MCF 10A (cell line): ENCODE measurements at regions not wholly inside any gene's neighbourhood (a gene's known extent, or its start where the extent isn't known, plus 50 kb on each side); places are given as distances from the start of the nearest gene placed in this dataset.
A peak's percentile ranks its signal among the peaks of the same experiment; 100 is the strongest.
"Not testable (repeated sequence)": the region's sequence is repeated elsewhere in the genome, so short reads cannot be mapped to it uniquely, and the experiment has no call there.

Experiments
- BruUV-seq: library from RNA; stranded (reverse); fragments of 400-500 nt; replicated peaks from 2 replicates; lab custom pipeline; 2021; lab: Mats Ljungman, UMichigan
- CTCF ChIA-PET: fragments of 300-600 bp; sonication (Branson Sonifier 250); formaldehyde crosslinking; extraction: SDS; loops from one replicate; lab custom pipeline; 2021; ENCODE audit warnings: antibody characterized with exemption, inconsistent platforms; lab: Yijun Ruan, JAX
- POLR2A ChIA-PET: fragments of 300-600, 350-650 bp; sonication (Branson Sonifier 250); formaldehyde crosslinking; extraction: SDS; loops from one replicate; lab custom pipeline; 2020; ENCODE audit warnings: antibody characterized with exemption, inconsistent platforms; lab: Yijun Ruan, JAX
- DNase-seq: peaks from one replicate; pipeline ENCODE4 v3.0.0-alpha.2; 2018; ENCODE audit not compliant: unreplicated experiment
- H3K27ac Mint-ChIP-seq: one replicate; pipeline ENCODE4 v1.8.0; 2022; ENCODE audit warnings: mild to moderate bottlenecking, low read depth, mixed read lengths; ENCODE audit not compliant: unreplicated experiment
- H3K27me3 Mint-ChIP-seq: one replicate; pipeline ENCODE4 v1.8.0; 2022; ENCODE audit warnings: mixed read lengths; ENCODE audit not compliant: insufficient read depth, unreplicated experiment
- H3K36me3 Mint-ChIP-seq: one replicate; pipeline ENCODE4 v1.8.0; 2022; ENCODE audit warnings: mild to moderate bottlenecking, moderate library complexity, mixed read lengths; ENCODE audit not compliant: insufficient read depth, unreplicated experiment
- H3K4me1 Mint-ChIP-seq: one replicate; pipeline ENCODE4 v1.8.0; 2022; ENCODE audit warnings: mixed read lengths; ENCODE audit not compliant: insufficient read depth, unreplicated experiment
- H3K4me3 Mint-ChIP-seq: one replicate; pipeline ENCODE4 v1.8.0; 2022; ENCODE audit warnings: mild to moderate bottlenecking, moderate library complexity, mixed read lengths; ENCODE audit not compliant: unreplicated experiment
- H3K9me3 Mint-ChIP-seq: one replicate; pipeline ENCODE4 v1.8.0; 2022; ENCODE audit warnings: mixed read lengths; ENCODE audit not compliant: unreplicated experiment
- intact Hi-C: fragments of 100-400 bp; cut with micrococcal nuclease; formaldehyde crosslinking; loops from 2 replicates; pipeline ENCODE4 v1.14.1; 2022
- TF ChIP-seq, protein P1 (sequence below): fragments of 200-600 bp; IDR thresholded peaks from one replicate; pipeline ENCODE4 v1.8.0; 2022; ENCODE audit warnings: antibody characterized with exemption, mild to moderate bottlenecking; ENCODE audit not compliant: unreplicated experiment

DNA sequence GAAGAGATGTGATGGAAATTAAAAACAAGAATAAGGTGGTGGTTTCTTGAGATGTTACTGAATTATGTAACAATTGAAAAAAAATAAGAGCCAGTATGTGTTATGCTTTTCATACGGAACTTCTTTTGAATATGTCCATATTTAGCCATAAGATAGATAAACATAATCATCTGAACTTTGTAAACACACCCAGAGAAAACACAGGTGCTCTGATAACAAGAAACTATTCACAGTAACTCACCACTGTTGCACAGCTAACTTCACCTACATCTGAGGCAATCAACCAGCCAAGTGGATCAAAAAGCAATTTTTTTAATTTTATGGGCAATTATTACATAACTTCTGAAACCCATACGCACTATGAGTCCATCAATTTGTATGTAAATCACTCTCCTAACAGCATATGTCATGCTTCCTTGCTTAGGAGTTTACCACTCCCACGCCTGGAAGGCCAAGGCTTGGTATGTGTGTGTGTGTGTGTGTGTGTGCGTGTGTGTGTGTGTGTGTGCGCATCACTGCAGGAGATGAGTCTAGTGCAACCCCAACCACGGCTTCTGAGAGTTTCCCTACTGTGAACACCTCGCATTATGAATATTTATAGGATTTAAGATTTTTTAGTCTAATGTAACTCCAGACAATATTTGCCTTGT, 443.4 kb downstream of the BCAT1 start:
- intact Hi-C loops, result no loop called here
- TF ChIP-seq, protein P1, sequence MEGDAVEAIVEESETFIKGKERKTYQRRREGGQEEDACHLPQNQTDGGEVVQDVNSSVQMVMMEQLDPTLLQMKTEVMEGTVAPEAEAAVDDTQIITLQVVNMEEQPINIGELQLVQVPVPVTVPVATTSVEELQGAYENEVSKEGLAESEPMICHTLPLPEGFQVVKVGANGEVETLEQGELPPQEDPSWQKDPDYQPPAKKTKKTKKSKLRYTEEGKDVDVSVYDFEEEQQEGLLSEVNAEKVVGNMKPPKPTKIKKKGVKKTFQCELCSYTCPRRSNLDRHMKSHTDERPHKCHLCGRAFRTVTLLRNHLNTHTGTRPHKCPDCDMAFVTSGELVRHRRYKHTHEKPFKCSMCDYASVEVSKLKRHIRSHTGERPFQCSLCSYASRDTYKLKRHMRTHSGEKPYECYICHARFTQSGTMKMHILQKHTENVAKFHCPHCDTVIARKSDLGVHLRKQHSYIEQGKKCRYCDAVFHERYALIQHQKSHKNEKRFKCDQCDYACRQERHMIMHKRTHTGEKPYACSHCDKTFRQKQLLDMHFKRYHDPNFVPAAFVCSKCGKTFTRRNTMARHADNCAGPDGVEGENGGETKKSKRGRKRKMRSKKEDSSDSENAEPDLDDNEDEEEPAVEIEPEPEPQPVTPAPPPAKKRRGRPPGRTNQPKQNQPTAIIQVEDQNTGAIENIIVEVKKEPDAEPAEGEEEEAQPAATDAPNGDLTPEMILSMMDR, result no peak
- H3K4me1 Mint-ChIP-seq, result peaks cover 7% of the 10 kb centered on the region
- H3K9me3 Mint-ChIP-seq, result no peaks in the 10 kb centered on the region
- no peak overlapping the region for H3K4me3 Mint-ChIP-seq
- ChIA-PET POLR2A (no interaction called here), CTCF (no interaction called here)
- peaks cover 7% of the 10 kb centered on the region for H3K36me3 Mint-ChIP-seq
- no peak overlapping the region for H3K27ac Mint-ChIP-seq
- H3K27me3 Mint-ChIP-seq, result no peaks in the 10 kb centered on the region
- BruUV-seq, result no TSS peak
- no peak for DNase-seq

GRCh38 chr12:24503477-24503876, 445.4 kb downstream of the BCAT1 start:
- intact Hi-C loops, H3K27ac Mint-ChIP-seq, DNase-seq, H3K4me3 Mint-ChIP-seq, H3K27me3 Mint-ChIP-seq, H3K9me3 Mint-ChIP-seq, POLR2A ChIA-PET, BruUV-seq: not testable (repeated sequence)
- peaks cover 13% of the 10 kb centered on the region for H3K36me3 Mint-ChIP-seq
- CTCF ChIA-PET, result interaction anchor here (0.6 to 1.1 kb wide), 2 partner anchors 9 to 102 kb away, joined by 3 read pairs; no protein-coding TSS in a partner anchor
- H3K4me1 Mint-ChIP-seq, result peaks cover 21% of the 10 kb centered on the region

- TF ChIP-seq, protein P1, result no peak
- CTCF ChIA-PET, result interaction anchor here (0.8 to 1.0 kb wide), 2 partner anchors 48 to 1666 kb away, joined by 3 to 4 read pairs; no protein-coding TSS in a partner anchor
- BruUV-seq, result no TSS peak
- Mint-ChIP-seq H3K4me3 (peak overlapping the region; percentile 7), H3K9me3 (no peaks in the 10 kb centered on the region), H3K36me3 (peaks cover 7% of the 10 kb centered on the region), H3K27me3 (no peaks in the 10 kb centered on the region), H3K27ac (peak overlapping the region; percentile 60), H3K4me1 (peaks cover 43% of the 10 kb centered on the region)
- peak; percentile 16 for DNase-seq
- intact Hi-C loops, result no loop called here
- POLR2A ChIA-PET, result interaction anchor here (0.6 to 0.7 kb wide), 2 partner anchors 16 to 1130 kb away, joined by 3 read pairs; no protein-coding TSS in a partner anchor
Observed at GRCh38 chr12:24500831-24501230, 448.1 kb downstream of the BCAT1 start.

- intact Hi-C loops, result no loop called here
- DNase-seq, result no peak
- POLR2A ChIA-PET, result interaction anchor here (0.6 to 1.2 kb wide), 2 partner anchors 21 to 1130 kb away, joined by 3 to 4 read pairs; no protein-coding TSS in a partner anchor
- Mint-ChIP-seq H3K27me3 (no peaks in the 10 kb centered on the region), H3K27ac (peak overlapping the region; percentile 60), H3K4me1 (peaks cover 47% of the 10 kb centered on the region), H3K9me3 (no peaks in the 10 kb centered on the region), H3K4me3 (peak overlapping the region; percentile 7), H3K36me3 (peaks cover 7% of the 10 kb centered on the region)
- no TSS peak for BruUV-seq
- CTCF ChIA-PET, result interaction anchor here (0.8 to 1.0 kb wide), 2 partner anchors 48 to 1665 kb away, joined by 3 to 4 read pairs; no protein-coding TSS in a partner anchor
- TF ChIP-seq, protein P1, result no peak
Observed at GRCh38 chr12:24500421-24500820, 448.5 kb downstream of the BCAT1 start.
